ENCODE measurements at regions not wholly inside any gene's neighbourhood (a gene's known extent, or its start where the extent isn't known, plus 50 kb on each side); places are given as distances from the start of the nearest gene placed in this dataset.
"Not testable (repeated sequence)": the region's sequence is repeated elsewhere in the genome, so short reads cannot be mapped to it uniquely, and the experiment has no call there.

GRCh38 chr3:28613511-28614106, 265.0 kb upstream of the AZI2 start:
- TF ChIP-seq CTCF (IDR thresholded peaks at IDR 0.05; ENCODE audit: low read depth, low read length): no peak
- no peak overlapping the region for H3K4me3 ChIP-seq (replicated peaks in 1 of 2; ENCODE audit: low read depth in 2 of 2, low read length in 2 of 2)
- no peak for DNase-seq (ENCODE audit: low read depth in 2 of 2)

GRCh38 chr3:28615071-28615470, 266.4 kb upstream of the AZI2 start:
- H3K4me3 ChIP-seq (replicated peaks in 1 of 2; ENCODE audit: low read depth in 2 of 2, low read length in 2 of 2): no peak overlapping the region
- DNase-seq (ENCODE audit: low read depth in 2 of 2): no peak
- TF ChIP-seq CTCF (IDR thresholded peaks at IDR 0.05; ENCODE audit: low read depth, low read length): no peak

- DNase-seq (ENCODE audit: low read depth in 2 of 2): no peak
- no peak for TF ChIP-seq CTCF (IDR thresholded peaks at IDR 0.05; ENCODE audit: low read depth, low read length)
- no peak overlapping the region for H3K4me3 ChIP-seq (replicated peaks in 1 of 2; ENCODE audit: low read depth in 2 of 2, low read length in 2 of 2)
Observed at GRCh38 chr3:28615971-28616370, 267.3 kb upstream of the AZI2 start.

GRCh38 chr3:28617821-28618220, 269.2 kb upstream of the AZI2 start:
- H3K4me3 ChIP-seq (replicated peaks in 1 of 2; ENCODE audit: low read depth in 2 of 2, low read length in 2 of 2): no peak overlapping the region
- no peak for DNase-seq (ENCODE audit: low read depth in 2 of 2)

GRCh38 chr3:28623106-28623505, 274.5 kb upstream of the AZI2 start:
- no peak for TF ChIP-seq CTCF (IDR thresholded peaks at IDR 0.05; ENCODE audit: low read depth, low read length)
- no peak overlapping the region for H3K4me3 ChIP-seq (replicated peaks in 1 of 2; ENCODE audit: low read depth in 2 of 2, low read length in 2 of 2)
- DNase-seq (ENCODE audit: low read depth in 2 of 2): no peak

More at GRCh38 chr3:28617821-28618220, 269.2 kb upstream of the AZI2 start:
- TF ChIP-seq CTCF (IDR thresholded peaks at IDR 0.05; ENCODE audit: low read depth, low read length): no peak

- TF ChIP-seq CTCF (IDR thresholded peaks at IDR 0.05; ENCODE audit: low read depth, low read length): no peak
- no peak overlapping the region for H3K4me3 ChIP-seq (replicated peaks in 1 of 2; ENCODE audit: low read depth in 2 of 2, low read length in 2 of 2)
- DNase-seq (ENCODE audit: low read depth in 2 of 2): no peak
Observed at GRCh38 chr3:28624084-28624483, 275.5 kb upstream of the AZI2 start.

- DNase-seq (ENCODE audit: low read depth in 2 of 2); H3K4me3 ChIP-seq (replicated peaks in 1 of 2; ENCODE audit: low read depth in 2 of 2, low read length in 2 of 2): not testable (repeated sequence)
Observed at GRCh38 chr3:28627843-28628242, 279.2 kb upstream of the AZI2 start.

Measured in cardiac fibroblast (primary cell).